ENCODE measurements at regions not wholly inside any gene's neighbourhood (a gene's known extent, or its start where the extent isn't known, plus 50 kb on each side); places are given as distances from the start of the nearest gene placed in this dataset.

- TF ChIP-seq CTCF (IDR thresholded peaks at IDR 0.05; ENCODE audit: insufficient read depth, low read depth, low read length) (no peak), EZH2 (IDR thresholded peaks at IDR 0.05; ENCODE audit: insufficient read depth, low read length) (no peak)
These were observed 154.1 kb upstream of the TUT7 start for GRCh38 chr9:86508208-86508903.

Measured in astrocyte (in vitro differentiated cells and primary cell).